Effector CD4-positive, alpha-beta T cell (primary cell): ENCODE measurements at regions not wholly inside any gene's neighbourhood (a gene's known extent, or its start where the extent isn't known, plus 50 kb on each side); places are given as distances from the start of the nearest gene placed in this dataset.
"Not testable (repeated sequence)": the region's sequence is repeated elsewhere in the genome, so short reads cannot be mapped to it uniquely, and the experiment has no call there.

Experiments used
- DNase-seq: peaks from one replicate; pipeline ENCODE4 v3.0.0-alpha.2; 2020

DNA sequence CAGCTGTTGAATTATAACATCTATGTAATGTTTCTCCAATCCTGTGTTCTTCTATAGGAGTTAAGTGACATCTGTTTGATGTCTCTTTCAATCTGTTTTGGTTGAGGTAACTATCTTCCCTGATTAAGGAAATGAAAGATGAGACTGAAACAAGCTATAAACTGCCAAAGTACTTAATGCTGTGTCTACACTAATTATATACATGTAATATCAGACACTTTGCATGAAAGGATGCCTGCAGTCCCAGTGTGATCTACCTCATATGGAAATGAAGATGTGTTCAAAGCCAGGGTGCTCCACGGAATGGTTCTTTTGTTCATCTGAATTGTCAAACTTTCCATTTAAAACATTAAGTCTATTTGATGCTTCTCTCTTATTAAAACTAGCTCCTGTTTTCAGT, 958.3 kb downstream of the GALC start:
- DNase-seq, result no peak

GRCh38 chr14:87030197-87030596, 962.8 kb downstream of the GALC start:
- DNase-seq, result no peak

GRCh38 chr14:87020106-87020505, 972.9 kb downstream of the GALC start:
- DNase-seq, result not testable (repeated sequence)

- no peak for DNase-seq
Measured at GRCh38 chr14:87018294-87018693, 974.7 kb downstream of the GALC start.

DNA sequence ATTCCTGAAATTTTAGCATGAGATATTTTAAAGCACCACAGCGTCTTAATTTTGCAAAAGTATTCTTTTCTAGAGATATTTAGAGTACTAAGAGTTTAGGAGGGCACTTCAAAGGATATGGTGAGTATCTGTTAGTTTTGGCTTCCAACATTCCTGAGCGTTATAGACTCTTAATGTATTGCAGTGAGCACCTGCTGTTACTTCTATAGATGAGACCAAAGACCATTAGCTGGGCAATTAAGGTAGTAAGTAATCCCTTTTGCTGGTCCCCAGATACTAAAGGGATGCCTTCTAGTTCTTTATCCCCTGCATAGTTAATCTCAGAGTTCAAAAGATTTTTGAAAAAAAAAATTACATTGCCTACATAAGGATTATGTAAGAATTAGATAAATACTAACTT, 975.6 kb downstream of the GALC start:
- no peak for DNase-seq

GRCh38 chr14:87014856-87015255, 978.1 kb downstream of the GALC start:
- DNase-seq, result no peak

GRCh38 chr14:87013583-87013982, 979.4 kb downstream of the GALC start:
- no peak for DNase-seq

GRCh38 chr14:87008965-87009364, 984.0 kb downstream of the GALC start:
- no peak for DNase-seq

- no peak for DNase-seq
Measured at GRCh38 chr14:87005280-87005679, 987.7 kb downstream of the GALC start.

DNA sequence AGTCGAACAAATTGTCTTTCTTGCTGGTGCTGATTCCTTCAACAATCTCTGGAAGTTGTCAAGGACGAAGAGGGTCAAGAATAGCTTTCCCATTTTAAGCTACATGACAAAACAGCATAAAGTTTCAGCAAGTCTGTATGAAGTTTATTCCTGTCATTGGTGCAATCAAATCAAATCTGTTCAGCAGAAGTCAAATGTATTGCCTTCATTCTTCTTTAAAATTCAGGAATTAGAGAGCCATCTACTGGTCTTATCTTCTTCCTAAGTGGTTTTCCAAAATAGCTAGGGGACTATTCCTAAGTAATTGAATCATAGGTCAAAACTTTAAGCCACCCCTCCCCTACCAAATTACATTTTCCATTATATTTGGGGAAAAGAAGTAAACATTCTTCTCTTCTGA, 990.2 kb downstream of the GALC start:
- no peak for DNase-seq

GRCh38 chr14:87001333-87001732, 991.6 kb downstream of the GALC start:
- DNase-seq, result no peak

- no peak for DNase-seq
Measured at GRCh38 chr14:87000081-87000480, 992.9 kb downstream of the GALC start.

- no peak for DNase-seq
Measured at GRCh38 chr14:86999036-86999435, 993.9 kb downstream of the GALC start.

GRCh38 chr14:86997271-86997670, 995.7 kb downstream of the GALC start:
- no peak for DNase-seq

GRCh38 chr14:86990396-86990795, 1002.6 kb downstream of the GALC start:
- no peak for DNase-seq

GRCh38 chr14:86989285-86989684, 1003.7 kb downstream of the GALC start:
- no peak for DNase-seq

GRCh38 chr14:86987966-86988365, 1005.0 kb downstream of the GALC start:
- no peak for DNase-seq

- no peak for DNase-seq
Measured at GRCh38 chr14:86973177-86973576, 1019.8 kb downstream of the GALC start.

DNA sequence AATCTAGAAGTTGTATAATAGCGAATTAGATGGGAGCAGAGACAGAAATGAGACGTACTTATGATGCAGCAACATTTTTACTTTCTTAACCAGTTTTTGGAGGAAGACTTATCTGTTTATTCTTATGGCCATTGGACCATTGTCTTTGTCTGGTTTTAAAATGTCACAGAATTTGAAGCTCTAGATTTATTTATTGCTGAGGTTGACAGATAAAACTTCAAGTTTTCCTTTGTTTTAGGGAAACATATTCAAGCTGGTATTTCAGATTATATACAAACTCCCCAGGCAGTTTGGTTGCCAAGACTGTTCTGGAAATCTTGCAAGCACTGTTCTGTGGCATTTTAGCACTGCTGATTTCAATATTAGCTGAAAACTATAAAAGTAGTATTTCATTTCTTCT, 1021.7 kb downstream of the GALC start:
- no peak for DNase-seq

DNA sequence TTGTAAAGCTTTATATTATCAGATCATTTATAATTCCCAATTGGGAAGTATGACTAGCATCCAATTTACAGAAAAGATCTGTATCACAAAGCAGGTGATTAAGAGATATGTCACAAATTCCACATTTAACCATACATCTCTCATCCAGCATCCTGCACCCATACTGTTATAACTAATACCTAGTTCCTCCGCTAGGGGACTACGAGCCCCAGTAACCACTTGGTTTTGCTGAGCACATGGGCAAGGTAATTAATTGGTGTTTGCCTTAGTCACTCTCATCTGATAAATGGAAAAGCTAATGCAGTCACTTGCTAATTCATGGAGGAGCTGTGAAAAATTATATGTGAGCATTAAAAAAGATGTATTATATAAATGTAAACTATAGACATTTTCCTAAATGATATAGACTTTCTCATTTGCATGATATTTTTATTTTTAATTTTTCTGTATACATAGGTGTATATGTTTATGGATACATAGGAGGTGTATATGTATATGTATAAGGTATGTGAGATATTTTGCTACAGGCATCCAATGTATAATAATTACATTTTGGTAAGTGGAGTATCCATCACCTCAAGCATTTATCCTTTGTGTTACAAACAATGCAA, 1031.8 kb downstream of the GALC start:
- no peak for DNase-seq

- no peak for DNase-seq
Measured at GRCh38 chr14:86955771-86956354, 1037.1 kb downstream of the GALC start.

- no peak for DNase-seq
Measured at GRCh38 chr14:86954623-86955022, 1038.4 kb downstream of the GALC start.

- no peak for DNase-seq
Measured at GRCh38 chr14:86946446-86946845, 1046.5 kb downstream of the GALC start.

DNA sequence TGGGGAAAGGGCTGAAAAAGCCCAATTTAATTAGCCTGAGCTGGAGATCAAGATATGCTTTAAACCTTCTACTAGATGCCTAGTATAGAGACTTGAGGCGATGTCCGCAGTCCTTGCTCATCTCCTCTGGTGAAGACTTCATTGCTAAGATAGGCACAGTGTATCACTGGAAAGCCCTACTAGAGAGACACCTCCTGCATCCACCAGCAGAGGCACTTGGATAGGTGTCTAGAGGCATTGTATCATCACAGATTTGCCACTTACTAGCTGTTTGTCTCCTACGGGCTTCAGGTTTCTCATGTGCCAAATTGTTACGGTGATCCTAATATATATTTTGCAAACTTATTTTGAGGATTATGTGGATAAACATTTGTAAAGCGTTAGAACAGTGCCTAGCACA, 1048.5 kb downstream of the GALC start:
- DNase-seq, result no peak
